ENCODE measurements at regions not wholly inside any gene's neighbourhood (a gene's known extent, or its start where the extent isn't known, plus 50 kb on each side); places are given as distances from the start of the nearest gene placed in this dataset.

DNA sequence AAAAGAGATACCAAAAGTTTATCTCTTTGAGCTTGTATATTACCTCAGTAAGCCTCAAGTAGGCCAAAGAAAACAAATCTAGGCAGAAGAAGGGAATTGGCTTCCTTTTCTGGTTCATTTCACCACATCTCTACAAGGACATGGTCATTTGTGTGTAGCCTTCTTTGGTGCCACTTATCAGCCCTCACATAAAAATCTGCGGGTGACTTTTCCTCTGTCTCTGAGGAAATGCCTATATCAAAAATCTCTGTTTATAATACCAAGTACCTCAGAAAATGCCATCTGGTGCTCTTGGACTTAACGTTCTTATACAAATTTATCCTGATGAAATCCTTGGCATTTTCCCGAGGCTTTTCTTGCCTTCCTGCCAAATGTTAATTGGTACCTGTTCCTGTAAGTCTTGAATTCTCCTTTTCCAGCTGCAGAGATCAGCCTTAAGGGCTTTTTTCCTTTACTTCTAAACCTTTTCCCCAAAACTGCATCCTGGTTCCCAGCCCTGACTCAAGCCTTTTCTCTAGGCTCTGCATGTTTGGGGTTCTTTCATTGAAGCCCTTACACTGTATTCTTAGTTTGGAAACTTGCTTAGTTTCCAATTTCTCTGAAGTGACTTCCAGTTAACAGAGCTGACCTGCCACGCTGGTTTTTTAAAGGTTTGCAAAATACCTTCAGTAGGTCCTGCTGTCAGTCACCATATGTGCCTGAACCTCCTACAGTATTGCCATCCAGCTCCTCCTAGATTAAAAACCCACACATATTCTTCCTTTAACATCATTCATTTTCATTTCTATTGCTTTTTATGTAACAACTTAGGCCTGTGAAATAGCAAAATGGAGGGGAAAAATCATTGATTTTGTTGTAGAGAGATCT, 191.2 kb upstream of the PREP start:
- TF ChIP-seq, protein P1, sequence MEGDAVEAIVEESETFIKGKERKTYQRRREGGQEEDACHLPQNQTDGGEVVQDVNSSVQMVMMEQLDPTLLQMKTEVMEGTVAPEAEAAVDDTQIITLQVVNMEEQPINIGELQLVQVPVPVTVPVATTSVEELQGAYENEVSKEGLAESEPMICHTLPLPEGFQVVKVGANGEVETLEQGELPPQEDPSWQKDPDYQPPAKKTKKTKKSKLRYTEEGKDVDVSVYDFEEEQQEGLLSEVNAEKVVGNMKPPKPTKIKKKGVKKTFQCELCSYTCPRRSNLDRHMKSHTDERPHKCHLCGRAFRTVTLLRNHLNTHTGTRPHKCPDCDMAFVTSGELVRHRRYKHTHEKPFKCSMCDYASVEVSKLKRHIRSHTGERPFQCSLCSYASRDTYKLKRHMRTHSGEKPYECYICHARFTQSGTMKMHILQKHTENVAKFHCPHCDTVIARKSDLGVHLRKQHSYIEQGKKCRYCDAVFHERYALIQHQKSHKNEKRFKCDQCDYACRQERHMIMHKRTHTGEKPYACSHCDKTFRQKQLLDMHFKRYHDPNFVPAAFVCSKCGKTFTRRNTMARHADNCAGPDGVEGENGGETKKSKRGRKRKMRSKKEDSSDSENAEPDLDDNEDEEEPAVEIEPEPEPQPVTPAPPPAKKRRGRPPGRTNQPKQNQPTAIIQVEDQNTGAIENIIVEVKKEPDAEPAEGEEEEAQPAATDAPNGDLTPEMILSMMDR (conservative IDR thresholded peaks at IDR 0.05; ENCODE audit: low read length), result no peak
- no peak for TF ChIP-seq EZH2phosphoT487 (IDR thresholded peaks at IDR 0.05; ENCODE audit: borderline replicate concordance, low read depth, low read length)

All from OCI-LY7 (cell line).